Stimulated activated CD4-positive, alpha-beta T cell treated with anti-CD3 and anti-CD28 coated beads, Interleukin-12 subunit alpha, Interleukin-12 subunit beta, amount 100 ng/mL, for 48 hours (primary cell): ENCODE measurements at regions not wholly inside any gene's neighbourhood (a gene's known extent, or its start where the extent isn't known, plus 50 kb on each side); places are given as distances from the start of the nearest gene placed in this dataset.
"Not testable (repeated sequence)": the region's sequence is repeated elsewhere in the genome, so short reads cannot be mapped to it uniquely, and the experiment has no call there.

Source experiments
- DNase-seq, 3 donors: peaks; one replicate each; pipeline ENCODE4 v3.0.0-alpha.2; 2020; ENCODE audit warnings: low read depth in 2 of 3, low spot score in 1 of 3

- no peak for DNase-seq
Observed at GRCh38 chr2:83899271-83899670, 559.8 kb downstream of the SUCLG1 start.

DNA sequence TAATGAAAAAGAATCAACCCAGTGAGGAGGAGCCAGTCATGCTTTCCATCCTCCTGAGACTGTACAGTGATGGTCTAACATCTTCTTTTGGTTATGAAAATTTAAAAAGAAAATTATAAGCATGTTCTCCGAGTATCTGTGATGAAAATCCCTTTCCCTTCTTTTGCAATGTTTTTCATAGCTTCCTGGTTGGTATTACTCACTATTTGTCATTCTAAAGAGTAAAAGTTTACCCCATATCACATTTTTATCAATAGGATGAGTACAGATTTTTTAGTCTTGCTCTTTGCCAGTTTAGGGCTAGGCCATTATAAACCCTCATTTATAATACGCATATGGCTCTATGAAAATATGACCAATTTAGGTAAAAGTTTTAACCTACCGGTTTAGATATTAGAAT is 564.1 kb downstream of the SUCLG1 start:
- no peak for DNase-seq

- no peak for DNase-seq
Observed at GRCh38 chr2:83887757-83888156, 571.3 kb downstream of the SUCLG1 start.

DNA sequence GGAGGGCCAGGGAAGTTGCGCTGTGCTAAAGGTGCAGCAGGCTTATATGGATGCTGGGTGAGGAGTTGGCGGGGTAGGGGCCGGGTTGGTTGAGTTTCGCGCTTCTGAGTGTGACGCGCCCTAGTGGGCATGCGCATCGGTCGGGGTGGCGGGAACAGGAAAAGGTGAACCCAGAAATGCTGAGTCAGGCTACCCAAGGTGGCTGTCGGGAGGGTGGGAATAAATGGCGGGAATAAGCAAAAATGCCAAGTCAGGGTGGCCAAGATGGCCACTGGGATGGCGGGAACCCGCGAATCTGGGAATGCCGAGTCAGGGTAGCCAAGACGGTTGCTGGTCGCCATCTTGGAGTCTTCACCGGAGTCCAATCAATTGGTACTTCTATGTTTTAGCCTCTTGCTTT is 580.0 kb downstream of the SUCLG1 start:
- no peak for DNase-seq

- DNase-seq = not testable (repeated sequence)
Observed at GRCh38 chr2:83877261-83877660, 581.8 kb downstream of the SUCLG1 start.

DNA sequence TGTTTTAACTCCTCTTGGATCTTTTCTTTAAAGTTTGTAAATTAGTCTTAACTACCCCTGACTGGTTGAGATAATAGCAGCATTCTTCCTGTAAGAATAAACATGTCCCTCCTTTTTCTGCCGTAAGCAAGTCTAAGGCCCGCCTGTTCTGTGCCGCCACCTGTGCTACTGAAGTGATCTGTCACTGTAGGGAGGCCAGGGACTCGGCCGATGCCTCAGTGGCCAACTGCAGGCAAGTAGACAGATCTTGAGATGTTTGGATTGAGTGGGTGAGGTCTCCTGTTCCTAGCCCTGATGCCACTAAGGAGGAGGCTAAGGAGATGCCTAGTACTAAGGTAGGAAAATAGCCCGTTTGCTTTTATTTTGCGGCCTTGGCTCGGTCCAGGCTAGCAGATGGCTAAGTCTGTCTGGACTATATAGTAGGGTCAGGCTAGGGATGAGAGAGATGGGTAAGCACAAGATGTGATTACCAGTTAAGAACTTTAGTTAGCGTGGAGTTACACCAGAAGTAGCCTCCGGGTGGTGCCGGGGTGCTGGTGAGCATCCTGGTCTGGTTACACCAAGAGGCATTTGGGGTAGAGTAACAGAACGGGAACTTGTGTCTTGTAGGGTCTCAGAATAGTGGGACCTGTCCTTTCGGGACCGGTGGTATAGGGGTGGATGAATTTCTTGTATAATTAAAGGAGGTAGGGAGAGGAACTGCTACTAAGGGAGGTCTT is 584.2 kb downstream of the SUCLG1 start:
- DNase-seq = no peak

DNA sequence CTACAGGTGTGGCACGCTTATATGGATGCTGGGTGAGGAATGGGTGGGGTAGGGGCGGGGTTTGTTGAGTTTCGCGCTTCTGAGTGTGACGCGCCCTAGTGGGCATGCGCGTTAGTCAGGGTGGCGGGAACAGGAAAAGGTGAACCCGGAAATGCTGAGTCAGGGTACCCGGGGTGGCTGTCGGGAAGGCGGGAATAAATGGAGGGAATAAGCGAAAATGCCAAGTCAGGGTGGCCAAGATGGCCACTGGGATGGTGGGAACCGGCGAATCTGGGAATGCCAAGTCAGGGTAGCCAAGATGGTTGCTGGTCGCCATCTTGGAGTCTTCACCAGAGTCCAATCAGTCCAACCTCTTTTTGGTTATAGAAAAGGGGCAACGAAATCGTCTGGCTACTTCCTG is 585.0 kb downstream of the SUCLG1 start:
- no peak for DNase-seq

DNA sequence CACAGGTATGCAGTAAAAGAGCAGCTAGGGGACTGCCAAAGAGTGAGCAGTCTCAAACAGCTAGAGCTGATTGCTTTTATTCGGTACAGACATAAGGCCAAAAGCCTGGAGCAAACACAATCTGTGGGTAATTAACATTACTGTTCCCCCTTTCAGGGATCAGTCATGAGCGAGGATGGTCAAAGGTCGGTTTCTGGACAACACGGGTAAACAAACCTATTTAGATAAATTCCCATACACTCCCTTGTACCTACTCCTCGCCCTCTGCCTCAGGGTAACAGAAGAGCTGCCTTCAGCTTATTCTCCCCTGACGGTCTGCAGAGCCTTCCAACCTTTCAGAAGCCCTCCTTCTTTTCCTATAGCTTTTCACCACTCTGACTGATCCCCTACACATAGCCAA is 586.0 kb downstream of the SUCLG1 start:
- no peak for DNase-seq

GRCh38 chr2:83866211-83866610 is 592.9 kb downstream of the SUCLG1 start:
- no peak for DNase-seq

- DNase-seq = no peak
Observed at GRCh38 chr2:83862600-83862999, 596.5 kb downstream of the SUCLG1 start.

DNA sequence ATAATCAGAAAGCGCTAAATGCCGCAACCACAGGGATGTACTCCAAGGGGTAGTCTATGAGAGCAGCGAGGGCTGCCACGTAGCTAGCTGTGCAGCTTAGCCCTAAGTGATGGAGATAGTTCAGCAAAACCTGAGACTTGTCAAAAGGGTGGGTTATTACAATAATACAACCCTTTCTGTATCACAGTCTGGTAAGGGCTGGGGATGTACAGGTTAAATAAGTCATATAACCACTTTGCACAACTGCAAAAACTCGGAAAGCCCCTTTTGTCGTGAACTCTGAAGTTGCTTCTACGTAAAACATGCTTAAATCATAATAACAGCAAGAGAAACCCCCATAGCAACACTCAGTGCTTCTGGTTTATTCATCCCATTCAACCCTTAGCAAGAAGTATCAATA is 598.8 kb downstream of the SUCLG1 start:
- no peak for DNase-seq

- no peak for DNase-seq
Observed at GRCh38 chr2:83859553-83859952, 599.5 kb downstream of the SUCLG1 start.

GRCh38 chr2:83851066-83851465 is 608.0 kb downstream of the SUCLG1 start:
- DNase-seq = no peak

DNA sequence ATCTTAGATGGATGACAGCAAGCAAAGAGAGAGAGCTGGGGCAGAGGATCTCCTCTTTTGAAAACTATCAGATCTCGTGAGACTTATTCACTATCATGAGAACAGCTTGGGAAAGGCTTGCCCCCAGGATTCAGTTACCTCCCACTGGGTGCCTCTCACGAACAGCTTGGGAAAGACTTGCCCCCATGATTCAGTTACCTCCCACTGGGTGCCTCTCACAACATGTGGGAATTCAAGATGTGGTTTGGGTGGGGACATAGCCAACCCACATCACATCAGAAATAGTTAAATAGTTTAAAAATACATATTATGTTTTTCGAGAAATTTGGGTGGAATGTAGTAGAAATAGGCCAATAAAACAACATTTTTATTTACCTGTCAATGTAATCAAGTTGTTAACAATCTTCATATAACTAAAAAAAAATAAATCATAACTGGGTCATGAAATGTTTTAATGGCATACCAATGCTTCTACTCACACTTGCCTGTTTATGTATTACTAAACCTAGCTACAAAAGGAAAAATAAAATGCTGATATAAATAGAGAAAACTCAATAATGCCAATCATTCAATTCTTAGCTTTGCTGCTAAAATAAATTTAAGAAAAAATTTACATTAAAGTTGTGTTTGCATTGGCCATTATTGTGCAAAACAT is 608.9 kb downstream of the SUCLG1 start:
- no peak for DNase-seq

DNA sequence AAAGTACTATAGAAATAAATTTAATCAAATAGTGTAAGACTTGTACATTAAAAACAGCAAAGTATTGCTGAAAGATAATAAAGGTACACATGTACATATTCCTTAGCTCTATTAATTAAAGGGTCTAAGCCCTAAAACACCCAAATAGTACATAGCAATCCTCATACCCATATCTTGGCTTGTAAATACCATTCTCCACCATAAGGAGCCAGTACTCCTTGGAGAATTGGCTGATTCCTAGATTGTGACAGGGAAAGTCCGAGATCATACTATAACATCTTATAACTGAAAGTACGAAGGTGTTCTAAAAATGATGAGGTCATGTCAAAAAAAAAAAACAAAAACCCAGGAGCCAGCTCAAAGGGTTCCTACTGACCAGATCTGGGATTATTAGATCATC is 614.6 kb downstream of the SUCLG1 start:
- DNase-seq = no peak

DNA sequence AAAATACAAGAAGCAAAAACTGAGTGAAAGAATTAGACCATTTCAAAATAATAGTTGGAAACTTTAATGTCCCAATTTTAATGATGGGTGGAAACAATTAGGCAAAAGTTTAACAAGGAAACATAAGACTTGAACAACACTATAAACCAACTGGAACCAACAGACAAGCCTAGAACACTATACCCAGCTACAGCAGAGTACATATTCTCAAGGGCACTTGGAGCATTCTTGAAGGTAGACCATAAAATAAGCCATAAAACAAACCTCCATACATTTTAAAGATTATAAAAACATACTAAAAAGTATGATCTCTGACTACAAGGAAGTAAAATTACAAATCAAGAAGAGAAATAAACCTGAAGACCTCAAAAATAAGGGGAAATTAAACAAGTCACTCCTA is 616.7 kb downstream of the SUCLG1 start:
- DNase-seq = no peak

- no peak for DNase-seq
Observed at GRCh38 chr2:83837823-83838222, 621.3 kb downstream of the SUCLG1 start.

- no peak for DNase-seq
Observed at GRCh38 chr2:83827618-83828017, 631.5 kb downstream of the SUCLG1 start.

DNA sequence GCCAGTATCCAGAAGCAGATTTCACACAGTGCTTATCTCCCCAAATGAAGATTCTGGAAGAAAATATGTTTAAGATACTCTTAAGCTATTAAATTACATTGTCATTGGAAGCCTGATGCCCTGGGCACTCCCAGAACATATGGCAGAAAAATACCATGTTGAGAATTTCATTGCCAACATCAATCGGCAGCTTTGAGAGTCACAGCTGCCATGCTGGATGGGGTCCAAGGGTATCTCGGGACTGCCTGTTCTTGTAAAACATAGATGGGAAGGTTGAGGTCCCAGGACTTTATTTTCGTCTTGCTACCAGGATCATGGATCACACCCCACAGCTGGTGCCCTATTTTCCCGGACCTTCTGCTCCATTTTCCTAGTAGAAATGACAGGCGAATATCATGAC is 632.5 kb downstream of the SUCLG1 start:
- no peak for DNase-seq

- DNase-seq = no peak
Observed at GRCh38 chr2:83823229-83823628, 635.9 kb downstream of the SUCLG1 start.

DNA sequence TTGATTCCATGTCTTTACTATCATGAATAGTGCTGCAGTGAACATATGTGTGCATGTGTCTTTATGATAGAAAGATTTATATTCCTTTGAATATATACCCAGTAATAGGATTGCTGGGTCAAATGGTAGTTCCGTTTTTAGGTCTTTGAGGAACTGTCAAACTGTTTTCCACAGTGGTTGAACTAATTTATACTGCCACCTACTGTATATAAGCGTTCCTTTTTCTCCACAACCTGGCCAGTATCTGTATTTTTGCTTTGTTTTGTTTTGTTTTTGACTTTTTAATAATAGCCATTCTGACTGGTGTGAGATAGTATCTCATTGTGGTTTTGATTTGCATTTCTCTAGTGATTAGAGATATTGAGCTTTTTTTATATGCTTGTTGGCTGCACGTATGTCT is 641.6 kb downstream of the SUCLG1 start:
- DNase-seq = no peak

DNA sequence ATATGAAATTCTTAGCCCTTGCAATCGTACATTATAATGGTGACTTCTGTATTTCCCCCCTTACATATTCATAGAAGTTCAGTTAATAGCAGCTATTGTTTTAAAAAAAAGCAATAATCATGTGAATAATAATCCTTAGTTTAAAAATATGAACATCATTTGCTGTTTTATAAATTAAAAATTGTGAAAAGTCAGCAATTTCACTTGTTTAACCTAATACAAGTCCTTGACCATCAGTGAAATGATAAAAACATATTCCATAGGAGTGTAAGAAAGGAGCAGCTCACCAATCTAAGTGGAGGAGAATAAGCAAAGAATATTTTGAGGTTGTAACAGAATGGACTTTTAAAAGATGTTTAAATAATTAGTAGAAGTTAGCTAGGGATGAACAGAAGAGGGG is 650.2 kb downstream of the SUCLG1 start:
- DNase-seq = no peak

GRCh38 chr2:83802604-83803003 is 656.5 kb downstream of the SUCLG1 start:
- DNase-seq = no peak
